ENCODE measurements at regions not wholly inside any gene's neighbourhood (a gene's known extent, or its start where the extent isn't known, plus 50 kb on each side); places are given as distances from the start of the nearest gene placed in this dataset.

DNA sequence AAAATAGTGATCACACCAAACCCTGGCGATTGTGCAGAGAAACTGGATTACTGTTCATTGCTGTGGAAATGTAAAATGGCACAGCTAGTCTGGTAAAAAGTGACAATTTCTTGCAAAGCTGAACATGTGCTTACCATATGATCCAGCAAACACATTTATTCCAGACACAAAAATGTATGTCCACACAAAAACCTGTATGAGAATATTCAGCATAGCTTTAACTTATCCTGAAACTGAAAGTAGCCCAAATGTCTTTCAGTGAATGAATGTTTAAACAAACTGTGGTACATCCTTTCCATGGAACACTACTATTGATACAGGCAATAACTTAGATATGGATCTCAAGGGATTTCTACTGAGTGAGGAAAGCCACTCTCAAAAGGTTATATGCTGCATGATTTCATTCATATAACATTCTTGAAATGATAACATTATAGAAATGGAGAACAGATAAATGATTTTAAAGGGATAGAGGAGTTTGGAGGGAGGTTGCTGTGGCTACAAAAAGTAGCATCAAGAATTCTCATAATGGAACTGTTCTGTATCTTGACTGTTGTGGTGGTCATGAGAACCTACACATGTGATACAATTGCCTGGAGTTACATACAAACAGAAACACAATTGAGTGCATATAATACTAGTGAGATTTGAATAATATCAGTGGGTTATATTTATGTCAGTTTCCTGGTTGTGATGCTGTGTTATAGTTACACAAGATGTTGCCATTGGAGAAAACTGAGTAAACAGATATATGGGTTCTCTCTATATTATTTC lies 70.7 kb upstream of the DPH6 start:
- no peak for TF ChIP-seq POLR2A (IDR thresholded peaks at IDR 0.05; ENCODE audit: borderline replicate concordance, extremely low read depth, insufficient read depth, insufficient read length)
- no peak for TF ChIP-seq YY1 (IDR thresholded peaks at IDR 0.05; ENCODE audit: extremely low read depth, insufficient replicate concordance, low read depth, low read length)
- TF ChIP-seq ELF1 (IDR thresholded peaks at IDR 0.05; ENCODE audit: borderline replicate concordance, low read depth), result no peak
- no peak for TF ChIP-seq CTCF (IDR thresholded peaks at IDR 0.05 in 2 of 3, conservative IDR thresholded peaks at IDR 0.05 in 1 of 3; ENCODE audit: borderline replicate concordance in 1 of 3, insufficient read depth in 1 of 3, low read depth in 2 of 3, low read length in 2 of 3)
- TF ChIP-seq EZH2 (IDR thresholded peaks at IDR 0.05), result no peak
- TF ChIP-seq EGR1 (IDR thresholded peaks at IDR 0.05; ENCODE audit: low read depth), result no peak
- no peak for TF ChIP-seq POLR2AphosphoS5 (IDR thresholded peaks at IDR 0.05; ENCODE audit: low read depth, low read length)
- no peak for TF ChIP-seq EZH2phosphoT487 (IDR thresholded peaks at IDR 0.05; ENCODE audit: borderline replicate concordance)
- no peak for TF ChIP-seq MAX (IDR thresholded peaks at IDR 0.05)
- no peak for TF ChIP-seq SIN3A (IDR thresholded peaks at IDR 0.05; ENCODE audit: low read depth)
- TF ChIP-seq ZNF274 (IDR thresholded peaks at IDR 0.05; ENCODE audit: low read depth, low read length), result no peak

Measured in HCT116 (cell line).